Activated naive CD8-positive, alpha-beta T cell treated with anti-CD3 and anti-CD28 coated beads, Interleukin-2, amount 50 U/mL, for 24 hours (primary cell): ENCODE measurements at regions not wholly inside any gene's neighbourhood (a gene's known extent, or its start where the extent isn't known, plus 50 kb on each side); places are given as distances from the start of the nearest gene placed in this dataset.

Experiments used
- ATAC-seq: fragments of 150-1000 bp; cut with Tn5 transposase; one replicate; pipeline ENCODE4 v1.10.0; 2021
- DNase-seq: peaks from one replicate; pipeline ENCODE4 v3.0.0; 2021
- H3K27ac Mint-ChIP-seq: one replicate; pipeline ENCODE4 v1.8.0; 2021; ENCODE audit warnings: mild to moderate bottlenecking, mixed read lengths
- H3K27me3 Mint-ChIP-seq: one replicate; pipeline ENCODE4 v1.8.0; 2021; ENCODE audit warnings: mixed read lengths
- H3K36me3 Mint-ChIP-seq: one replicate; pipeline ENCODE4 v1.8.0; 2021; ENCODE audit warnings: low read depth, mixed read lengths
- H3K4me1 Mint-ChIP-seq: one replicate; pipeline ENCODE4 v1.8.0; 2021; ENCODE audit warnings: mixed read lengths
- H3K4me3 Mint-ChIP-seq: one replicate; pipeline ENCODE4 v1.8.0; 2021; ENCODE audit warnings: mild to moderate bottlenecking, moderate library complexity, mixed read lengths
- H3K9me3 Mint-ChIP-seq: one replicate; pipeline ENCODE4 v1.8.0; 2021; ENCODE audit warnings: mixed read lengths

- no peaks in the 10 kb centered on the region for H3K9me3 Mint-ChIP-seq
- H3K4me3 Mint-ChIP-seq: no peak overlapping the region
- DNase-seq (no peak), ATAC-seq (no peak)
- H3K27ac Mint-ChIP-seq: no peak overlapping the region
- no peaks in the 10 kb centered on the region for H3K36me3 Mint-ChIP-seq
- no peaks in the 10 kb centered on the region for H3K4me1 Mint-ChIP-seq
- no peaks in the 10 kb centered on the region for H3K27me3 Mint-ChIP-seq
Observed at GRCh38 chr5:103472265-103472664, 90.3 kb downstream of the NUDT12 start.

GRCh38 chr5:103469288-103470040 lies 93.1 kb downstream of the NUDT12 start:
- H3K36me3 Mint-ChIP-seq: no peaks in the 10 kb centered on the region
- no peak overlapping the region for H3K4me3 Mint-ChIP-seq
- no peak overlapping the region for H3K27ac Mint-ChIP-seq
- ATAC-seq (no peak), DNase-seq (no peak)
- no peaks in the 10 kb centered on the region for H3K27me3 Mint-ChIP-seq
- no peaks in the 10 kb centered on the region for H3K9me3 Mint-ChIP-seq
- no peaks in the 10 kb centered on the region for H3K4me1 Mint-ChIP-seq

- ATAC-seq (no peak), DNase-seq (no peak)
- H3K27ac Mint-ChIP-seq: no peak overlapping the region
- H3K27me3 Mint-ChIP-seq: no peaks in the 10 kb centered on the region
- no peak overlapping the region for H3K4me3 Mint-ChIP-seq
- H3K36me3 Mint-ChIP-seq: no peaks in the 10 kb centered on the region
- no peaks in the 10 kb centered on the region for H3K4me1 Mint-ChIP-seq
- H3K9me3 Mint-ChIP-seq: no peaks in the 10 kb centered on the region
Observed at GRCh38 chr5:103467831-103468230, 94.8 kb downstream of the NUDT12 start.

- Mint-ChIP-seq H3K36me3 (no peaks in the 10 kb centered on the region), H3K4me1 (no peaks in the 10 kb centered on the region), H3K4me3 (no peak overlapping the region), H3K27me3 (no peaks in the 10 kb centered on the region), H3K9me3 (no peaks in the 10 kb centered on the region), H3K27ac (no peak overlapping the region)
- DNase-seq (no peak), ATAC-seq (no peak)
Observed at GRCh38 chr5:103466495-103466894, 96.1 kb downstream of the NUDT12 start.

- Mint-ChIP-seq H3K36me3 (no peaks in the 10 kb centered on the region), H3K9me3 (no peaks in the 10 kb centered on the region), H3K4me3 (no peak overlapping the region), H3K27ac (no peak overlapping the region), H3K4me1 (no peaks in the 10 kb centered on the region), H3K27me3 (no peaks in the 10 kb centered on the region)
- ATAC-seq (no peak), DNase-seq (no peak)
Observed at GRCh38 chr5:103465891-103466290, 96.7 kb downstream of the NUDT12 start.

- peaks cover 3% of the 10 kb centered on the region for H3K27me3 Mint-ChIP-seq
- no peaks in the 10 kb centered on the region for H3K36me3 Mint-ChIP-seq
- ATAC-seq: no peak
- no peak for DNase-seq
- no peak overlapping the region for H3K4me3 Mint-ChIP-seq
- H3K9me3 Mint-ChIP-seq: no peaks in the 10 kb centered on the region
- H3K27ac Mint-ChIP-seq: no peak overlapping the region
- no peaks in the 10 kb centered on the region for H3K4me1 Mint-ChIP-seq
Observed at GRCh38 chr5:103464835-103465484, 97.6 kb downstream of the NUDT12 start.

- H3K4me3 Mint-ChIP-seq: no peak overlapping the region
- H3K27ac Mint-ChIP-seq: no peak overlapping the region
- no peak for DNase-seq
- no peaks in the 10 kb centered on the region for H3K4me1 Mint-ChIP-seq
- H3K27me3 Mint-ChIP-seq: peaks cover 3% of the 10 kb centered on the region
- H3K9me3 Mint-ChIP-seq: no peaks in the 10 kb centered on the region
- ATAC-seq: no peak
- H3K36me3 Mint-ChIP-seq: no peaks in the 10 kb centered on the region
Observed at GRCh38 chr5:103463261-103463660, 99.3 kb downstream of the NUDT12 start.

GRCh38 chr5:103461243-103461642 lies 101.3 kb downstream of the NUDT12 start:
- Mint-ChIP-seq H3K27ac (no peak overlapping the region), H3K36me3 (no peaks in the 10 kb centered on the region), H3K9me3 (no peaks in the 10 kb centered on the region), H3K4me1 (no peaks in the 10 kb centered on the region), H3K4me3 (no peak overlapping the region), H3K27me3 (peaks cover 9% of the 10 kb centered on the region)
- DNase-seq: no peak
- ATAC-seq: no peak

- no peak for ATAC-seq
- H3K9me3 Mint-ChIP-seq: no peaks in the 10 kb centered on the region
- no peak overlapping the region for H3K4me3 Mint-ChIP-seq
- DNase-seq: no peak
- no peak overlapping the region for H3K27ac Mint-ChIP-seq
- H3K4me1 Mint-ChIP-seq: no peaks in the 10 kb centered on the region
- H3K36me3 Mint-ChIP-seq: no peaks in the 10 kb centered on the region
- H3K27me3 Mint-ChIP-seq: peaks cover 9% of the 10 kb centered on the region
Observed at GRCh38 chr5:103458497-103459040, 104.0 kb downstream of the NUDT12 start.

- H3K27me3 Mint-ChIP-seq: peaks cover 9% of the 10 kb centered on the region
- no peak for DNase-seq
- no peak for ATAC-seq
Observed at GRCh38 chr5:103456476-103456875, 106.1 kb downstream of the NUDT12 start.

GRCh38 chr5:103455796-103456195 lies 106.8 kb downstream of the NUDT12 start:
- H3K9me3 Mint-ChIP-seq: no peaks in the 10 kb centered on the region
- ATAC-seq (no peak), DNase-seq (no peak)
- no peaks in the 10 kb centered on the region for H3K36me3 Mint-ChIP-seq
- peaks cover 9% of the 10 kb centered on the region for H3K27me3 Mint-ChIP-seq
- no peaks in the 10 kb centered on the region for H3K4me1 Mint-ChIP-seq
- H3K4me3 Mint-ChIP-seq: no peak overlapping the region
- H3K27ac Mint-ChIP-seq: no peak overlapping the region

More at GRCh38 chr5:103456476-103456875, 106.1 kb downstream of the NUDT12 start:
- H3K36me3 Mint-ChIP-seq: no peaks in the 10 kb centered on the region
- no peak overlapping the region for H3K27ac Mint-ChIP-seq
- H3K9me3 Mint-ChIP-seq: no peaks in the 10 kb centered on the region
- H3K4me3 Mint-ChIP-seq: no peak overlapping the region
- H3K4me1 Mint-ChIP-seq: no peaks in the 10 kb centered on the region

GRCh38 chr5:103454770-103455169 lies 107.8 kb downstream of the NUDT12 start:
- no peaks in the 10 kb centered on the region for H3K4me1 Mint-ChIP-seq
- H3K9me3 Mint-ChIP-seq: no peaks in the 10 kb centered on the region
- no peak for ATAC-seq
- no peak overlapping the region for H3K4me3 Mint-ChIP-seq
- H3K27me3 Mint-ChIP-seq: peaks cover 6% of the 10 kb centered on the region
- DNase-seq: no peak
- no peak overlapping the region for H3K27ac Mint-ChIP-seq
- H3K36me3 Mint-ChIP-seq: no peaks in the 10 kb centered on the region

- DNase-seq (no peak), ATAC-seq (no peak)
- H3K36me3 Mint-ChIP-seq: no peaks in the 10 kb centered on the region
- no peak overlapping the region for H3K4me3 Mint-ChIP-seq
- H3K27ac Mint-ChIP-seq: no peak overlapping the region
- no peaks in the 10 kb centered on the region for H3K9me3 Mint-ChIP-seq
- no peaks in the 10 kb centered on the region for H3K4me1 Mint-ChIP-seq
- H3K27me3 Mint-ChIP-seq: peaks cover 6% of the 10 kb centered on the region
Observed at GRCh38 chr5:103452666-103453065, 109.9 kb downstream of the NUDT12 start.

GRCh38 chr5:103452089-103452488 lies 110.5 kb downstream of the NUDT12 start:
- Mint-ChIP-seq H3K27ac (no peak overlapping the region), H3K9me3 (no peaks in the 10 kb centered on the region), H3K27me3 (peaks cover 10% of the 10 kb centered on the region), H3K4me1 (no peaks in the 10 kb centered on the region), H3K36me3 (no peaks in the 10 kb centered on the region), H3K4me3 (no peak overlapping the region)
- no peak for DNase-seq
- no peak for ATAC-seq

- Mint-ChIP-seq H3K9me3 (no peaks in the 10 kb centered on the region), H3K4me3 (no peak overlapping the region), H3K4me1 (no peaks in the 10 kb centered on the region), H3K27me3 (peaks cover 5% of the 10 kb centered on the region), H3K27ac (no peak overlapping the region), H3K36me3 (no peaks in the 10 kb centered on the region)
- ATAC-seq (no peak), DNase-seq (no peak)
Observed at GRCh38 chr5:103451261-103451660, 111.3 kb downstream of the NUDT12 start.
